ENCODE measurements at regions not wholly inside any gene's neighbourhood (a gene's known extent, or its start where the extent isn't known, plus 50 kb on each side); places are given as distances from the start of the nearest gene placed in this dataset.
A peak's percentile ranks its signal among the peaks of the same experiment; 100 is the strongest.

GRCh38 chr18:25470062-25470461, 118.1 kb upstream of the ZNF521 start:
- Mint-ChIP-seq H3K27me3 (ENCODE audit: insufficient read depth) (no peaks in the 10 kb centered on the region; the same call in 1 of the 2 replicates), H3K9me3 (peaks cover 4% of the 10 kb centered on the region; the same call in 1 of the 2 replicates), H3K27ac (no peak overlapping the region), H3K4me3 (no peak overlapping the region), H3K4me1 (ENCODE audit: low read depth) (no peaks in the 10 kb centered on the region), H3K36me3 (ENCODE audit: low read depth) (no peaks in the 10 kb centered on the region; the same call in 1 of the 2 replicates)
- no peak for DNase-seq
- TF ChIP-seq CTCF (IDR thresholded peaks at IDR 0.05): no peak

- H3K4me3 Mint-ChIP-seq: no peak overlapping the region
- no peaks in the 10 kb centered on the region; the same call in 1 of the 2 replicates for H3K27me3 Mint-ChIP-seq (ENCODE audit: insufficient read depth)
- no peaks in the 10 kb centered on the region; the same call in 1 of the 2 replicates for H3K36me3 Mint-ChIP-seq (ENCODE audit: low read depth)
- no peak for TF ChIP-seq CTCF (IDR thresholded peaks at IDR 0.05)
- peaks cover 9% of the 10 kb centered on the region; the same call in 1 of the 2 replicates for H3K9me3 Mint-ChIP-seq
- no peak for DNase-seq
- no peak overlapping the region for H3K27ac Mint-ChIP-seq
- peaks cover 4% of the 10 kb centered on the region; the same call in 1 of the 2 replicates for H3K4me1 Mint-ChIP-seq (ENCODE audit: low read depth)
Observed at GRCh38 chr18:25469489-25469888, 117.5 kb upstream of the ZNF521 start.

- peaks cover 5% of the 10 kb centered on the region; the same call in 1 of the 2 replicates for H3K9me3 Mint-ChIP-seq
- no peaks in the 10 kb centered on the region for H3K36me3 Mint-ChIP-seq (ENCODE audit: low read depth)
- peaks cover 5% of the 10 kb centered on the region for H3K27me3 Mint-ChIP-seq (ENCODE audit: insufficient read depth)
- H3K4me1 Mint-ChIP-seq (ENCODE audit: low read depth): peaks cover 7% of the 10 kb centered on the region; the same call in 1 of the 2 replicates
- DNase-seq: no peak
- no peak overlapping the region for H3K27ac Mint-ChIP-seq
- no peak overlapping the region for H3K4me3 Mint-ChIP-seq
- no peak for TF ChIP-seq CTCF (IDR thresholded peaks at IDR 0.05)
Observed at GRCh38 chr18:25467226-25467987, 115.4 kb upstream of the ZNF521 start.

DNA sequence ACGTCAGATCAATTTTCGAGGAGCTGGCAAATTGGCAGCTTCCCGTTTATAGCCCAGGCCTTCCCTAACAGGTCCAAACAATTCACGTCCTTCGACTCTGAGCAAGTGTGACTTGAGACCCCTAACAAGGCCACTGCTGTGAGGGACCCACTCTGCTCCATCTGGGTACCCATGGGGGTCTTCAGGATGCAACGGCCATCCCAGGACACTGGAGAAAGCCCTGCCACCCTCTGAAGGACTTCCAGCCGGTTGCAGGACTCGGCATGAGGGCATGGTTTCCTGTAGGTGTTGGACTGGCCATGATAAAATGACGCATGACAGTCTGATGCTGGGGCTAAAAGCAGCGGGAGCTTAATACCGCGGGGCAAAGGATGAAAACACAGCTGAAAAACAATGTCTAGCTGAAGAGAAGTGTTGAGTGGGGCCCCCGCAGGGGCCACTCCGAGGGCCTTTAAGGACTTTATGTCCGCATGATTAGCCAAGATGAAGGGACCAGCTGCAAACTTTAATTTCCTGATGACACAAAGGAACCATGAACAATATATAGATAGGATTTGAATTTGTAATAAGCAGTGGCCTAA, 113.3 kb upstream of the ZNF521 start:
- Mint-ChIP-seq H3K4me3 (no peak overlapping the region), H3K9me3 (peaks cover 5% of the 10 kb centered on the region; the same call in 1 of the 2 replicates), H3K27ac (no peak overlapping the region), H3K36me3 (ENCODE audit: low read depth) (no peaks in the 10 kb centered on the region), H3K27me3 (ENCODE audit: insufficient read depth) (peaks cover 6% of the 10 kb centered on the region), H3K4me1 (ENCODE audit: low read depth) (peaks cover 7% of the 10 kb centered on the region; the same call in 1 of the 2 replicates)
- TF ChIP-seq CTCF (IDR thresholded peaks at IDR 0.05): no peak
- DNase-seq: no peak

DNA sequence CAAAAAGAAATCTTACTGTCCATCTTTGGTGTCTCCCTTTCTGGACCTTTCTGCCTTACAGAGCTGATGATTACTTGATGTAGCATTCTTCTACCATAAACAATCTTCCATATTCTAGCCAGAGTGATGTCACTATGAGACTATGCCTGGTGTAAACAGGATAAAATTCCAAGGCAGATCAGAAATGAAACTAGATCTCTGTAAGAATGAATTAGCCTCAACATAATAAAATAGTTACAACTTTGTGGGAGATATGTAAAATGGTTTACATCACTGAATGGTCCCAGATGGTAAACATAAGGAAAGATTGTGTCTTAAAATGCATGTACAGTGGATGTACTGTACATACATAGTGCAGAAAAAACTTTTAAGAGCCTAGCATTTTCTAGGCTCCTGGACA, 112.3 kb upstream of the ZNF521 start:
- peaks cover 5% of the 10 kb centered on the region; the same call in 1 of the 2 replicates for H3K9me3 Mint-ChIP-seq
- peak; percentile 53 for DNase-seq

More for the DNA sequence above, 112.3 kb upstream of the ZNF521 start:
- H3K27me3 Mint-ChIP-seq (ENCODE audit: insufficient read depth): peaks cover 9% of the 10 kb centered on the region
- H3K36me3 Mint-ChIP-seq (ENCODE audit: low read depth): no peaks in the 10 kb centered on the region
- TF ChIP-seq CTCF (IDR thresholded peaks at IDR 0.05): no peak
- H3K4me1 Mint-ChIP-seq (ENCODE audit: low read depth): peaks cover 7% of the 10 kb centered on the region; the same call in 1 of the 2 replicates
- H3K4me3 Mint-ChIP-seq: no peak overlapping the region
- no peak overlapping the region for H3K27ac Mint-ChIP-seq
